ENCODE measurements at regions not wholly inside any gene's neighbourhood (a gene's known extent, or its start where the extent isn't known, plus 50 kb on each side); places are given as distances from the start of the nearest gene placed in this dataset.

DNA sequence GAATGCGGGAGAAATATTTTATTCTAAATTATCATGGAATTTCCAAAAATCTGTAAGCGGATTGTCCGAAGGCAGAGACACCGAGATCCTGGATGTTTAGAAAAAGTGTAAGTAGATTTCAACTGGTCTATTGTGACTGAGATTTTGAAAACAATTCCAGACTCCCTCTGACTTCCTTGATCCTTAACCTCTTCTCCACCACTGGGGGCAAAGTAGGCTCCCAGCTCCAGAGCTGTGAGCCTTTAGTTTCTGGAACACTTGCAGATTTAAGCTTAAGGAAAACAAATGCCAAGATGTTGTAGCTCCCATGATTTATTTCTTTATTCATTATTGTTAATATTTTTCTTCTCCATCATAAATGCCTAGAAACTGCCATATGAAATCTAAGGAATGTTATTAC lies 1320.5 kb upstream of the SEL1L start:
- TF ChIP-seq POLR2A (IDR thresholded peaks at IDR 0.05; ENCODE audit: extremely low read depth, insufficient read length) (no peak), MYC (IDR thresholded peaks at IDR 0.05; ENCODE audit: low read depth, low read length) (no peak)
- TF ChIP-seq, protein P1, sequence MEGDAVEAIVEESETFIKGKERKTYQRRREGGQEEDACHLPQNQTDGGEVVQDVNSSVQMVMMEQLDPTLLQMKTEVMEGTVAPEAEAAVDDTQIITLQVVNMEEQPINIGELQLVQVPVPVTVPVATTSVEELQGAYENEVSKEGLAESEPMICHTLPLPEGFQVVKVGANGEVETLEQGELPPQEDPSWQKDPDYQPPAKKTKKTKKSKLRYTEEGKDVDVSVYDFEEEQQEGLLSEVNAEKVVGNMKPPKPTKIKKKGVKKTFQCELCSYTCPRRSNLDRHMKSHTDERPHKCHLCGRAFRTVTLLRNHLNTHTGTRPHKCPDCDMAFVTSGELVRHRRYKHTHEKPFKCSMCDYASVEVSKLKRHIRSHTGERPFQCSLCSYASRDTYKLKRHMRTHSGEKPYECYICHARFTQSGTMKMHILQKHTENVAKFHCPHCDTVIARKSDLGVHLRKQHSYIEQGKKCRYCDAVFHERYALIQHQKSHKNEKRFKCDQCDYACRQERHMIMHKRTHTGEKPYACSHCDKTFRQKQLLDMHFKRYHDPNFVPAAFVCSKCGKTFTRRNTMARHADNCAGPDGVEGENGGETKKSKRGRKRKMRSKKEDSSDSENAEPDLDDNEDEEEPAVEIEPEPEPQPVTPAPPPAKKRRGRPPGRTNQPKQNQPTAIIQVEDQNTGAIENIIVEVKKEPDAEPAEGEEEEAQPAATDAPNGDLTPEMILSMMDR (IDR thresholded peaks at IDR 0.05; ENCODE audit: low read depth, low read length): no peak
- TF ChIP-seq, protein P2, sequence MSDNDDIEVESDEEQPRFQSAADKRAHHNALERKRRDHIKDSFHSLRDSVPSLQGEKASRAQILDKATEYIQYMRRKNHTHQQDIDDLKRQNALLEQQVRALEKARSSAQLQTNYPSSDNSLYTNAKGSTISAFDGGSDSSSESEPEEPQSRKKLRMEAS (IDR thresholded peaks at IDR 0.05; ENCODE audit: low read depth, low read length): no peak

Data from NB4 (cell line).